ENCODE measurements at regions not wholly inside any gene's neighbourhood (a gene's known extent, or its start where the extent isn't known, plus 50 kb on each side); places are given as distances from the start of the nearest gene placed in this dataset.

DNA sequence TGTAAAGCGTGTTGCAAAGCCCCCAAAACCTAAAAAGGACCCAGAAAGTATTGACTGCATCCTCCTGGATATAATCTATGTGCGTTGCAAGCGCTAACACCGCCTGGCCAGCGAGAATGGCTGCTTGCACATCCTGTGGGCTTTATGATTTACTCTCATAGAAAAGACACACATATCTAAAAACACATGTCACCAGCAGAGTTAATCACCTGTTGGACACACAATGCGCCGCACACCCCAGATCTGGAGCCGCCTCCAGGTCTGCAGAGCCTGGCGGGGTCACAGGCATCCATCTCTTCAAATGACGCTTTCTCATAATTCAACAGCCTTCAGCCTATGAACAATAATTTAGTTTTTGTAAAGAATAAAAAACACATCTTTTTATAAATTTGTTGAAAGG is 186.5 kb downstream of the RTP5 start:
- TF ChIP-seq CTCF (IDR thresholded peaks at IDR 0.05) = no peak
- TF ChIP-seq POLR2A (IDR thresholded peaks at IDR 0.05) = no peak
- no peak for TF ChIP-seq POLR2AphosphoS5 (IDR thresholded peaks at IDR 0.05)
